Esophagus muscularis mucosa (tissue), 3 donors: ENCODE measurements at regions not wholly inside any gene's neighbourhood (a gene's known extent, or its start where the extent isn't known, plus 50 kb on each side); places are given as distances from the start of the nearest gene placed in this dataset.

Experiments used
- CTCF ChIP-seq, 3 experiments: fragments of 200-600 bp in 2 of 3; fragments of 450-650 bp in 1 of 3; sonication (generic) in 2 of 3; IDR thresholded peaks; one replicate each; pipeline ENCODE4 v1.5.1; 2017 to 2019; ENCODE audit warnings: antibody characterized with exemption in 3 of 3, mild to moderate bottlenecking in 2 of 3, moderate library complexity in 1 of 3
- EP300 ChIP-seq: sonication (generic); formaldehyde crosslinking; IDR thresholded peaks from one replicate; pipeline ENCODE4 v1.6.1; 2017; ENCODE audit warnings: antibody characterized with exemption

- TF ChIP-seq CTCF (IDR thresholded peaks at IDR 0.05) = no peak
- no peak for TF ChIP-seq EP300
Measured at GRCh38 chr6:139751179-139751578, 376.7 kb upstream of the CITED2 start.
